ENCODE measurements at regions not wholly inside any gene's neighbourhood (a gene's known extent, or its start where the extent isn't known, plus 50 kb on each side); places are given as distances from the start of the nearest gene placed in this dataset.

GRCh38 chr15:94778840-94779239, 547.5 kb downstream of the MCTP2 start:
- TF ChIP-seq YY1 (IDR thresholded peaks at IDR 0.05; ENCODE audit: insufficient read depth, insufficient read length) (no peak), ZNF274 (IDR thresholded peaks at IDR 0.05; ENCODE audit: low read depth, low read length) (no peak), SUZ12 (IDR thresholded peaks at IDR 0.05; ENCODE audit: extremely low read depth, insufficient read depth, insufficient read length) (no peak)
